GM21619 (cell line): ENCODE measurements at regions not wholly inside any gene's neighbourhood (a gene's known extent, or its start where the extent isn't known, plus 50 kb on each side); places are given as distances from the start of the nearest gene placed in this dataset.

Source experiments
- ATAC-seq: cut with Tn5 transposase; IDR thresholded peaks from one replicate; pipeline ENCODE4 v1.9.1; 2021; ENCODE audit not compliant: unreplicated experiment

DNA sequence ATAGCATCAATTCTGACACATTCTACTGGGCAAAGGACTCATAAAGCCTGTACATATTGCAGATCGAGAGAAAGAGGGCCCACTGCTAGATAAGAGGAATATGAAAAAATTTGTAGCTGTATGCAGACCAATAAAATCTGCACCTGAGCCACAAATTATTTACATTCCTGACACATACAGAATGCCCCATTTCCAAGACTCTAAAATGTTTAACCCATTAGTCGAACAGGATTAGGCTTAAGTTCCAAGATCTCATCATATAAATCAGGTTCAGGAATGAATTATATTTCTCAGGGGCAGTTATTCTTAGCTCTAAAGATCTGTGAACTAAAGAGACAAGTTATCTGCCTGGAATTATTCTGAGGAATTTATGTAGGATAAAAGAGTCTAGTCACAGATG, 1615.8 kb downstream of the ARAP2 start:
- no peak for ATAC-seq

DNA sequence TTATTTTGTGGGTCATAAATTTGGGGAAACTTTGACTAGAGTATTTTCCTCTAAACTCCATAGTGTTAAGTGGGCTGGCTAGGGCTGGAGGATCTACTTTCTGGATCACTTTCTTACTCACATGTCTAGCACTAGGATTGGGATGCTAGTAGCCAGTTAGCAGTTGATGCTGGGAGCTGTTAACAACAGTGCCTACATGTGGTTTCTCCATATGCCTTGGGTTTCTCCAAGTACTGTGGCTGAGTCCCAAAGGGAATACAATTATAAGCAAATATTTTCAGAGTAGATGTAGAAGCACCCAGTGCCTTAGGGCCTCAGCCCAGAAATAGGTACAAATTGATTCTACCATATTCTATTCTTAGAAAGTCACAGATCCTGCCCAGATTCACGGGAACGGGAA, 1614.9 kb downstream of the ARAP2 start:
- ATAC-seq = no peak

DNA sequence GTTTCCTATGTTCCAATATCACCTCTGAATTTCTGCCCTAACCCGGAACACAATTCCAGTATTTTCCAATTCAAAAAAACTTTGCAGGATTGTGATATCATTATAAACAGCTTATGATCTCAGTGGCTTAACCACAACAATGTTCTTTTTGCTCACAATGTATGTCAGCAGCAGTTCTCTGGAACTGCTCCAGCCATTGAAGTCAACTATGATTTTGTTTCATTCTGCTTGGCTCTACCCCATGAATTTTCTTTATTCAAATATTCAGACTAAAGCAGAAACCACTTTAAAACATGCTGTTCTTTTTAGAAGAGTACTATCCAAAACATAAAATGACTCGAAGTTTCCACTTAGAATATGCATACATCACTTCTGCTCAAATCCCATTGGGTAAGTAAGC, 1611.1 kb downstream of the ARAP2 start:
- ATAC-seq = no peak

DNA sequence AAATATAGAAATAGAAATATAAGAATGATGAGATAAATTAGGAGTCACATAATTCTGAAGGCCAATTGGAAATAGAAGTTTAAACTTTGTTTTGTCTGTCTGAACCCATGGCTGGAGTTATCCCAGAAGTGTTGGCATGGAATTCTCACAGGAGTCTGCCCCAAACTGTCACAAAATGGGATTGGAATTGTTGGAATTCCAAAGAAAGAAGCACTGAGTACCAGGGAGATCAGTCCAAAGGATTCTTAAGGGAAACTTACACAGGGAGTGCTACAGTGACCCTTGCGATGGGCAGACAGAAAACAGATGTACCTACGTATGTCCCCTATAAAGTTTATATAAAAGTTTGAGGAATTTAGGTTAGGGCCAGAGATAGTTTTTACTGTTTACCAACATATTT, 1607.7 kb downstream of the ARAP2 start:
- no peak for ATAC-seq

DNA sequence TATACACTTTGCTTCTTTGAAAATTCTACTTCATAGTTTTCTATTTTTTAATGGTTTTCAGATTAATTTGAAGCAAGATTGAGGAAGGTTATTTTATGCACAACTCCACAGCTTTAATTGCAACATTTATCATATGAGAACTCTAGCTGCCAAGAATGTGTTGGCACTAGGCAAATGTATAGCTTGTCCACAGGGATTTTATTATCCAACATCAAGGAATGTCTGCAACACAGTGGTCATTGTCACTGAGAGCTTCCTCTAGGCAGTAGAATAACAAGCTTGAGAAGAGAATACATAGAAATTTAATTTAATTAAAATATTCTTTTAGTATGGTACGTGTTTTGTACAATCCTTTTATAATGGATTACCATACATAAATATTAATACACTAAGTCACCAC, 1600.8 kb downstream of the ARAP2 start:
- ATAC-seq = no peak

DNA sequence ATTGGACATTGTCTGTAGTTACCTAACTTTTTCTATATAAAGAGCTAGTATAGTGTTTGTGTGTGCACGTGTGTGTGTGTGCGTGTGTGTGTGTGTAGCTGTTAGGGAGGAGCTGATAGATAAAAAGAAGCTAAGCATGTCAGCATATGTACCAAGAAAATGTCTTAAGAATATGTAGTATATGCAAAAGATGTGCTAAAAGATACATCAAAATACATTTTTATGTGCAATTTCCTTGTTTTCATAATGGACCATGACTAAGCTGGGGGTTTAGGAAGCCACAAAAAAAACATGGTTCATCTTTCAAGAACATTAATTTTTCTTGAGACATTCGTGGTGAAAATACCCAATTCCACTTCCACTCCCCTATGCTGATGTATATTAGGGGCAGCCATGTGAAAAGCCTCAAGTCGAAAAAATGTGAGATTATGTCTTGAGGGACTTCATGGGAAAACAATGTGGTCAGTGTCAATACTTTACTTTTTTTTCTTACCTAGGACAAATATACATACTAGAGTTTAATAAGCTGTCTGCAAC, 1599.7 kb downstream of the ARAP2 start:
- ATAC-seq = no peak

DNA sequence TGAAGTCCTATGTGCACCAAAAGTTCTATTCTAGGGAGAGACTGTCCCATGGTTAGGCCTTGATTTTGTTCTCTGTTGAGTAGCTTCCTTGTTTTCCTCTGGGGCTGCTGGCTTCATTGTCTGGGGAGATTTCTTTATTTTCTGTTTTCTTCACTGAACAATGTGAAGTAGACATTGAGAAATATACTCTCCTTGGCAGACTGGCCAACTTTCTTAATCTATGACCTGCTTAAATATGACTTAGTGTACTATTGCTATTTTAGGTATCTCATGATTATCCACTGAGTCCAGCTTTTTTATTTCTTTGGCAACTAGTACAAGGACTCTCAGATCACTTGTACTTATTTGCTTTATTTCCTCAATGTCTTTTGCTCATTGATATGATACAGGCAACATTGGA, 1594.6 kb downstream of the ARAP2 start:
- no peak for ATAC-seq

DNA sequence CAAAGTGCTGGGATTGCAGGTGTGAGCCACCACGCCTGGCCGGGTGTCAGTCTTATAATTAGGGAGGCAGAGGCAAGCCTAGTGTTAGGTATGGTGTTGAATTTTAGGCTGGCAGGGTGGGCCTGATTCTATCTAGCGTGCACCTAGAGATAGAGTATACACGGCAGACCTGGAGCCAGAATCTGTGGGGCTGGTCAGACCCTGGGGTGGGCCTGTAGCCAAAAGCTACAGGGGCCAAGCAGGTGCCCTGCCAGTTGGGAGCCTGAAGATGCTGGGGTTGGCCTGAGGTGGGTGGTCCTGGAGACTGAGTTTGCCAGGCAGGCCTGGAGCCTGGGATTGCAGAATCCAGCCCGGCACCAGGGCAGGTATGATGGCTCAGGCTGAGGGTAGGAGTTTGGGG, 1580.3 kb downstream of the ARAP2 start:
- ATAC-seq = no peak

DNA sequence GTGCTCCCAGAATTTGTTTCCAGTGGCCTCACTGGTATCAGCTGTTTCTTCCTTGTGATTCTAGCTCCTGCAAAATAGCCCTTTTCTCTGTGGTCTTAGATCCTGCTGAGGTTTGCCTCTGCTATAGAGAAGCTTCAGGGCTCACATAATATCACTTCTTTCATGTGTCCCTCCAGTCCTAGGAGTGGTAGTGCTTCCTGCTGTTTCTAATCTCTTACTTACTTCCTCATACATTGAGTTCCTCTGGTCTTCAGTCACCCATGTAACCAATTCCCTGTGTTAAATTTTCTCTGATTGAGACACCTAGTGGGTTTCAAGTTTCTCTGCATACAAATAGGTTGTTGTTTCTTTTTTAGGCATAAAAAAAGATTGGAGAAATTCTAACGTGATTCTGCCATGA, 1567.9 kb downstream of the ARAP2 start:
- ATAC-seq = no peak

DNA sequence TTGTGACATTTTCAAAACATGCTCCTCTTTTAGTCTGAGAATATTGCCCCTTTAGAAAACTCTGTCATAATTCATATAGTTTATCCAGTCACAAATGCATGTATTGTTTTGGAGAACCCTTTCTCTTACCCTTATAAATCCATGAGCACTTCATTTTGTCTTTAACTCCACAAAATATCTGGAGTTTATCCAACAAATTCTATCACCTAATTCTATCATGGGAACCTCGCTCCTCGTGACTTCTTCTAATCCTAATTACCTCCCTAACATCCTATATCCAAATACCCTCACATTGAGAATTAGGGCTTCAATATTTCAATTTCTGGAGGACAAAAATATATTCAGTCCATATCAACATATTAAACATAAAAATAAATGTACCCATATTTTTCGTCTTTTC, 1565.9 kb downstream of the ARAP2 start:
- ATAC-seq = no peak

DNA sequence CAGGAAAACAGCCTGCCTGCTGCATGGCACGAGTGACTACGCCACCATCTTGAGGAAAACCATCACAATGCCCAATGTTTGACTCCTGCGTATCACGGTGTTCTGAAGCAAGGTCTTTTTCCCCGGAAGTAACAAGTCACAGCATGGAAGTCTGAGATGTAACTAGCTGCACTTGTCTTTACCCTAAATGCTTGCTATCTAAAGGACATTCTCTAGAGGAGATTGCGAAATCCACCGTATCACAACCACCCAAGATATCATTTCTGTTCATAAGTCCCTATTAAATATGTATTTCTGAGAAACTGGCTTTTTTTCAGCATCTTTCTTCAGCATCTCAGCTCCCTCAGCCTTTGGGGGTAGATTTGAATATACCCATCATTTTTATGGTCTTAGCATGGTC, 1565.1 kb downstream of the ARAP2 start:
- no peak for ATAC-seq

DNA sequence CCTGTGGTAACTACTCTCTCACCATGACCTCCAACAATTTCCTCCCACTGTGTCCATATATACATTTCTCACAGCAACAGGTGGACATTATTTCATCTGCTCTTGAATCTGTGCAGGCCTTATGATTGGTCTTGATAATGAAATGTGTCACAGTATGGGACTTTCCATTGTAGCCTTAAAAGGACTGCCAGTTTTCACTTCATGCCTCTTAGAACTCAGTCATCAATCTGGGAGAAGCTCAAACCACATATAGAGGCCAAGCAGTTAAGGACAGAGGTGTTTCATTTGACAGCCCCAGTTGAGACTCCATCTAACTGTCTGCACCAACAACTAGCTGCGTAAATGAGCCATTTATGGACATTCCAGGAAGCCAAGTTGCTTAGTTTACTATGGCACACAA, 1534.8 kb downstream of the ARAP2 start:
- ATAC-seq = no peak

DNA sequence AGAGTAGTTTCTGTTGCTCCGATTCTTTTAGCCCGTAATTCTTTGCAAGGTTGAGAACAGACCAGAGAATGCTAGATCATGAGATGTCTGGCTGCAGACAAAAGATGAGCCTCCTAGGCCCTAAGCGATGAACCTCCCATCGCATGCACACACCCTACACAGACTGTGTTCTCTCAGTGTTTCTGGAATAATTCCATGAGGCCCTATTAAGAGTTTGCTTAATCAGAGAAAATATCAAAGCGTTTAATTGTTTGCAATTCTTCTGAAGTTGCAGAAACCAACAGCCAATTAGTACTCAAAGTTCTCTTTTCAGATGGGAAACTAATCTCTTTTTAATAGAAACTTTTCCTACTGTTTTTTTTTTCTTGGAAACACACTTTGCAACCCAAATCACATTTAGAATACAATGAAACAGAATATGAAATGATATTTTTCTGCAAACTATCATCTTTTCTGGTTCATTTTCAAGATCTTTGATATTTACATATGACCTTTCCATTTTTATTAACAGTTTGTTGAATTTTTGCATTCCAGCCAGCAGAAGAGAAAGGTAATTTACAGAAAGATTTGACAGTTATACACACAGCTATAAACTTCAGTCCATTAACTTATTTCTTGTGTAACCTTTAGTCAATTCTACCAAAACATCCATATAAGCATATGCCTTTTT, 1525.6 kb downstream of the ARAP2 start:
- ATAC-seq = no peak

DNA sequence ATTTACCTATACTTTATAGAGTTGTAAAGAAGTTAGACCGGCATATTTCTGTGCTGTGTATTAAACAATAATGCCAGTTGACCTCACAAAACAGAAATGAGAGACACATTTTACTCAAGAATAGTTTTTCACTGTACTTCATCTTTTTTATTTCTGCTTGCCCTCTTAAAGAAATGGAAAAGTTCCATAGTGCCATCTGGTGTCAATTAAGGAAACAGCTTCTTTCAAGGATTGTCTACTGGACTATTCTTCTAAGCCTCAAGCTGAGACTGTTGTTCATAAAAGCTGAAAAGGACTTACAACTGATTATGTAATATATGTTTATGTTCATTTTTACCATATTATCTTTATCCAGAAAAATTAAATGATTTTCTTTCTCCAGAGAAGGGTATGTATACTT, 1523.7 kb downstream of the ARAP2 start:
- no peak for ATAC-seq

DNA sequence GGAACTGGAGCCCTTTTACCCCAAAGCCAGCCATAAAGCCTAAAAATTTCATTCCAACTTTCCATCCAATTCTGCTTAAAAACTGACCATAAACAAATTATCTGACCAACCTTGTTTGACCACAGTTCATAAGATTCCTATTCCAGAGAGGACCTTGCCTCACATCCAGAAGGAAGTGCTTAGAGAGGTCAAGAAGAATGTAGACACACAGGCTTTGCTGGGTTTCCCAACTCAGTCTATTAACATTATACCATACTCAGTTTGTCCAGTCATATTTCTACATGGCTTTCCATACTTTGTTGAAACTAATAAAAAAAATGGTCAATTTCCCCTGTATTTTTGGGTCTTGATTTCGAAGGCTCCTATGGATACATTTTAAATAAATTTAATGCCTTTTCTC, 1522.5 kb downstream of the ARAP2 start:
- no peak for ATAC-seq

DNA sequence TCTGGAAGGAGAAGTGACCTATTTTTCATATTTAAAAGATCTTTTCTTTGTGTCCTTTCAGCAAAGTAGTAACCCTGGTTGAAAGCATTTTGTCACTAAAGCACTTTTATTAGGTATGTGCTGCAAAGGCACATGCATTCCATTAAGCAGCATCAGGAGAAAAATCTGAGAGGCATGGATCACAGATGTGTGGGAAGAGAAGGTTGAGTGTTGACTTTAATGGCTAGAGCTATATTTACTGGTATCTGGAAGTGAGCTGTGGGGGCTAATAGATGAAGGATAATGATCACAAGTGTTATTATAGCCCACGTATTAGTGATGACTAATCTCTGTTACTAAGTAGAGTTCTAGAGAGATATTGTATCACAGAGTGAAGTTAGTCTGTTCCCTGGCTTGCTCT, 1520.7 kb downstream of the ARAP2 start:
- no peak for ATAC-seq

DNA sequence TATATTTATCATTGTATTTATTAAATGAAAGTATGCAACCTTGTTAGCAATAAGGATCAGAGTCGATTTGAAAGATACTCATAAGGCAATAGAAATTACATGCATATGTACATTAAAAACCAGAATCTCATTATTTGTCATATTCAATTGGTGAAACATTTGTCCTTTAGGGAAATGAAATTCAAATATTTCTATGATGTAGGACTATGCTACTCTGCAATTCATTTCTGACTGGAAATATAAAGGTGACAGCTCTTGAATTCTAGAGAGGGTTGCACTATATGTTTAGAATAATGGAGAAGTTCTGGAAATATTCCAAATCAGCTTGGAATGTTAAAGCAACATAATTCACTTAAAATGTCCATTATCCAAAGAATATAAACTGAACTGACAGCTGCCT, 1519.8 kb downstream of the ARAP2 start:
- ATAC-seq = no peak

DNA sequence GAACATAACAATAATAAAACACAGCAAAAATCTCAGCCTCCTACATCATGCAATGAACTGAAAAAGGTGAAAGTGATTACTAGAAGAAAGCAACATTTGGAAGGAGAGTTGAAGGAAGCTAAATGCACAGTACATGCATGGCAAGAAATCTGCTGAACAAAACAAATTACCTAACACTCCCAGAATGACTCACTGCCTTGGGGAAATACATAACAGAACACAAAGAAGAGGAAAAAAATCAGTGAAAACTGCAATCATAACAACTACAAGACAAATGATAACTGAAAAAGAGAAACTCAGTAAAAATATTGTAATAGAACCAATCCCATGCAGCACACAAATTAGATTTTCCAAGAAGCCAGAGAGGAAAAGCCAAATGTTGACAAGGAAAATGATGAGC, 1513.2 kb downstream of the ARAP2 start:
- no peak for ATAC-seq

DNA sequence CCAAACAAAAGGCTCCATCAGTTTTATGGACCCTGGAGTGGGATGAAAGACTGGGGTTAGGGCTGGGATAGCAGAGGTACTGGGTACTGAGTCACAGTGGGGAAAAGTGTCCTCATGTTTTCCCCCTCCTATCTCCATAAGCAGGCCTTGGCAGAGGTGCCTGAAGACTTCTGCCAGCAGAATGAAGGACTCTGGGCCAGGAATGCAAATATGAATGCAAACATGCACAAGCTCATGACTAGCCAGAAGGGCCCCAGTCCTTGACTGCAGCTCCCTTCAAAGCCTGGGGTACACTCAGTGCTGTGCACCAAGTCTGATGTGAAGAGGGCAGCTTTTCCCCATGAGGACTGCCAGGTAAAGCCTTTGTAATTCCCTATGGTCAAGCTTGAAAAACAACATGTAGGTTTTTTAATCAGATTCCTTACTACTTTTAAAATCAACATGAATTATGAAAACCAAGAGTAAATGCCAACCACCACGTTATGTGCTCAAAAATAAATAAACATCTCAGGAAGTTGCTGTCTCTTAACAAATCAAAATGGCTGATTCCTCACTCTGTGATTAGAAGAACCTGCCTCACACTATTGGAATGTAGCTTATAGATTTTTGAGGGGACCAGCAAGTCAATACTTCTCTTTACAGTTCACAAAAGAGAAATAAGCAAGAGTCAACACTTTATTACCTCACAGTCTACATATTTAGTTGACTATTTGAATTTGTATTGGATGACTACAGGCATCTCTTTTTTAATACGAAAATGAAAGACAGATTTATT, 1512.0 kb downstream of the ARAP2 start:
- ATAC-seq = no peak

DNA sequence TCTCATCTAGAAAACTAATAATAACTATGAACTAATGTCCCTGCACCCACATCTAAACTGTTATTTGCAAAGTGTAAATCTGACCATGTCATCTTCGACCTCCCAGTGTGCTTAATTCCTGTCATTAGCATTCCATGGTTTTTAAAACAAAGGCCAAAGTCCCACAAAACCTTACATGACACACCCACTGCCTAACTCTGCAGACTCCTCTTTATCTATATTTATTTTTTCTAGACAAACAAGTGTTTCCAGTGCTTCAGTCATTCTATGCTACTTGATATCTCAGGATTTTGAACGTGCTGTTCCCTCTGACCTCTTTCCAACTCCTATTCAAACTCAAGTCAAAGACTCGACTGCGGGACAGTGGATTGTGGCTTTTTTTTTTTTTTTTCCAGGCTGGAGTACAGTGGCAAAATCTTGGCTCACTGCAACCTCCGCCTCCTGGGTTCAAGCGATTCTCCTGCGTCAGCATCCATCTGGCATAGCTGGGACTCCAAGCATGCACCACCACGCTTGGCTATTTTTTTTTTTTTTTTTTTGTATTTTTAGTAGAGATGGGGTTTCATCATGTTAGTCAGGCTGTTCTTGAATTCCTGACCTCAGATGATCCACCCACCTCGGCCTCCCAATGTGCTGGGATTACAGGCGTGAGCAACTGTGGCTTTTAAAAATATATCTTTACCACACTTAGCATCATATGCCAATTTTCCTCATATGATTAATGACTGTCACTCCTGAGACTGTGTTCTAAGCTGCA, 1511.0 kb downstream of the ARAP2 start:
- ATAC-seq = no peak

DNA sequence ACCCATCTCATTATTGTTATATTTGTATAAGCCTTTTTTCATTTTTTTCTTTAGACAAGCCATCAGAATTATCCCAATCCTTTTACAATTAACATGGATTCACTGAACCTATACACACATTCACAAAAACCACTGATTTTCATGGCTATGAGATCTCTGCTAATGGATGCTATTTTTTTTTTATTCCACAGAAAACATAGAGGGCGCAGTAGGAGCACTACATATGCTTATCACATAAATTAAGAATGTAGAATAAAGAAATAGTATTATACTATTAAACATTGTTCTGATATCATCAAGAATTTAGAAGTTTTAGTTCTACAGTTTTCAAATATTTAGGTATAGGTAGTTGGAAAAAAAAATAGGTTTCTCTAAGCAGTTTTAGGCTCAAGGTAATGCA, 1477.4 kb downstream of the ARAP2 start:
- ATAC-seq = no peak

DNA sequence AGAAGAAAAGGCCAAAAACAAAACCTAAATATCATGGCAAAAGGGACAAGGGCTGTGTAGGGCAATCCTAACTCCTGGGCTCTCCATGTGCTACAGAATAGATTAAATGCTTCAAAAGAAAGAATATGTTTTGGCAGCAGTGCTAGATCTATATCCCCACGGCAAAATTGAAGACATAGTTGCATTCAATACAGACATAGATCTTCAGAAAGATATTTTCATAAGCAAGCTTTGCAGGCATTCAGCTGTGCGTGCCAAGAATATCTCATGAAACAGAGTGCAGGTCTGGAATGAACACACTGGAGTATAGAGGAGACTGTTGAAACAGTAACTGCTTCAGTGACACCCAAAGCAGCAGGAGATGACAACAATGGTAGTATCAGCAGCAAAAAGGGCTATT, 1476.9 kb downstream of the ARAP2 start:
- no peak for ATAC-seq
